Endothelial cell of umbilical vein (primary cell): ENCODE measurements at regions not wholly inside any gene's neighbourhood (a gene's known extent, or its start where the extent isn't known, plus 50 kb on each side); places are given as distances from the start of the nearest gene placed in this dataset.

Experiments used
- BruUV-seq: library from RNA; stranded (reverse); fragments of 400-500 nt; replicated peaks from 2 replicates; lab custom pipeline; 2021; lab: Mats Ljungman, UMichigan
- CTCF ChIA-PET: fragments of 300-600, 350-600 bp; sonication (Branson Sonifier 250); formaldehyde crosslinking; loops from one replicate; lab custom pipeline; 2021; ENCODE audit warnings: antibody characterized with exemption, inconsistent platforms; lab: Charles Lee
- POLR2A ChIA-PET: fragments of 300-600, 350-600 bp; sonication (Branson Sonifier 250); formaldehyde crosslinking; loops from one replicate; lab custom pipeline; 2021; ENCODE audit warnings: antibody characterized with exemption, inconsistent platforms; lab: Charles Lee
- DNase-seq: peaks from one replicate; pipeline ENCODE4 v3.0.0-alpha.2; 2011; ENCODE audit warnings: low read depth, low spot score
- FAIRE-seq: peaks from 2 replicates; lab custom pipeline; 2011; peaks lifted over from hg19 to GRCh38; lab: Jason Lieb, UNC
- H2AFZ ChIP-seq: 2 replicates; pipeline ENCODE4 v1.6.0; 2012; ENCODE audit warnings: low read depth, low read length, control low read depth, inconsistent platforms
- H3K27ac ChIP-seq: 2 replicates; pipeline ENCODE4 v1.5.1; 2011; ENCODE audit warnings: low read depth, mild to moderate bottlenecking, control low read depth, low read length, moderate library complexity; ENCODE audit not compliant: insufficient read depth
- H3K27me3 ChIP-seq, 2 experiments: 2 replicates each; pipeline versions ENCODE4 v1.6.0 to v1.6.1; 2011; ENCODE audit warnings: low read length in 2 of 2, mixed read lengths in 1 of 2; ENCODE audit not compliant: control insufficient read depth in 2 of 2, insufficient read depth in 2 of 2
- H3K36me3 ChIP-seq, 2 experiments: 2 replicates in 1 of 2; 3 replicates in 1 of 2; pipeline ENCODE4 v1.5.1; 2011; ENCODE audit warnings: low read length in 2 of 2, mild to moderate bottlenecking in 1 of 2, moderate library complexity in 1 of 2; ENCODE audit not compliant: control insufficient read depth in 2 of 2, insufficient read depth in 2 of 2; ENCODE audit errors: extremely low read depth in 1 of 2
- H3K4me1 ChIP-seq: 3 replicates; pipeline ENCODE4 v1.5.1; 2011; ENCODE audit warnings: mild to moderate bottlenecking, low read length; ENCODE audit not compliant: control insufficient read depth, insufficient read depth; ENCODE audit errors: extremely low read depth
- H3K4me2 ChIP-seq: 2 replicates; pipeline ENCODE4 v1.6.1; 2011; ENCODE audit warnings: low read length, control low read depth, mixed read lengths; ENCODE audit not compliant: insufficient read depth
- H3K4me3 ChIP-seq, 3 experiments: fragments of 200-600 bp in 1 of 3; sonication (generic), shearing (Covaris generic) in 1 of 3; replicated peaks in 1 of 3; 2 replicates each; pipeline ENCODE4 v1.5.1; 2011 to 2016; ENCODE audit warnings: control low read depth in 3 of 3, low read length in 3 of 3, mild to moderate bottlenecking in 2 of 3, inconsistent platforms in 1 of 3, low read depth in 1 of 3, moderate library complexity in 1 of 3; ENCODE audit not compliant: insufficient read depth in 1 of 3
- H3K79me2 ChIP-seq: 2 replicates; pipeline ENCODE4 v1.6.0; 2012; ENCODE audit warnings: low read length, inconsistent platforms; ENCODE audit not compliant: control insufficient read depth, insufficient read depth
- H3K9ac ChIP-seq: replicated peaks from 2 replicates; pipeline ENCODE3; 2011; ENCODE audit warnings: low read length, control low read depth; ENCODE audit not compliant: insufficient read depth; ENCODE audit errors: extremely low read depth
- H3K9me1 ChIP-seq: replicated peaks from 3 replicates; pipeline ENCODE4 v1.6.0; 2011; ENCODE audit warnings: mild to moderate bottlenecking, low read length; ENCODE audit not compliant: control insufficient read depth, insufficient read depth; ENCODE audit errors: extremely low read depth
- H3K9me3 ChIP-seq: replicated peaks from 2 replicates; pipeline ENCODE4 v1.5.1; 2012; ENCODE audit warnings: low read length, inconsistent platforms; ENCODE audit not compliant: control insufficient read depth, insufficient read depth
- H4K20me1 ChIP-seq: replicated peaks from 2 replicates; pipeline ENCODE3; 2011; ENCODE audit warnings: mild to moderate bottlenecking, low read length; ENCODE audit not compliant: control insufficient read depth, insufficient read depth; ENCODE audit errors: extremely low read depth
- EZH2 ChIP-seq: IDR thresholded peaks from 2 replicates; pipeline ENCODE4 v1.6.1; 2012; ENCODE audit warnings: borderline replicate concordance, low read depth, mild to moderate bottlenecking, moderate library complexity, low read length, inconsistent platforms; ENCODE audit not compliant: severe bottlenecking
- FOS ChIP-seq: IDR thresholded peaks from 2 replicates; pipeline ENCODE4 v1.6.1; 2011; ENCODE audit warnings: mild to moderate bottlenecking, low read length, moderate library complexity, borderline replicate concordance; ENCODE audit not compliant: insufficient read depth
- GATA2 ChIP-seq: IDR thresholded peaks from 2 replicates; pipeline ENCODE4 v1.7.0; 2011; ENCODE audit warnings: low read depth, mild to moderate bottlenecking, moderate library complexity, mixed read lengths, low read length; ENCODE audit not compliant: insufficient read length, insufficient read depth
- JUN ChIP-seq: IDR thresholded peaks from 2 replicates; pipeline ENCODE4 v1.6.1; 2011; ENCODE audit warnings: borderline replicate concordance, low read depth; ENCODE audit not compliant: insufficient read length, insufficient read depth
- MAX ChIP-seq: IDR thresholded peaks from 2 replicates; pipeline ENCODE4 v1.6.1; 2011; ENCODE audit not compliant: insufficient read depth, insufficient read length
- MYC ChIP-seq: IDR thresholded peaks from one replicate; pipeline ENCODE4 v1.6.1; 2011; ENCODE audit warnings: mild to moderate bottlenecking, low read depth, low read length
- POLR2A ChIP-seq: IDR thresholded peaks from 2 replicates; pipeline ENCODE4 v1.6.1; 2012; ENCODE audit warnings: low read depth, mild to moderate bottlenecking, control low read depth, low read length
- POLR2AphosphoS5 ChIP-seq: IDR thresholded peaks from 2 replicates; pipeline ENCODE4 v1.6.1; 2012; ENCODE audit warnings: low read depth, mild to moderate bottlenecking, control low read depth, low read length, moderate library complexity; ENCODE audit not compliant: insufficient read depth
- dilution Hi-C: fragments of 300-500 bp; cut with MboI; formaldehyde crosslinking; loops from one replicate; pipeline ENCODE4 v1.15.0; 2019; ENCODE audit warnings: low sequenced_read_pairs; ENCODE audit not compliant: extremely low pct_ligation_motif_present
- intact Hi-C: fragments of 100-400 bp; cut with micrococcal nuclease; formaldehyde crosslinking; loops from one replicate; pipeline ENCODE4 v1.10.0; 2022
- TF ChIP-seq, protein P1 (sequence below), 2 donors: IDR thresholded peaks; 1 replicate in 1 of 2; 2 replicates in 1 of 2; pipeline ENCODE4 v1.5.1; 2011; ENCODE audit warnings: low read length in 2 of 2, mild to moderate bottlenecking in 2 of 2, moderate library complexity in 2 of 2, control low read depth in 1 of 2, inconsistent platforms in 1 of 2, low read depth in 1 of 2; ENCODE audit not compliant: insufficient read depth in 1 of 2; ENCODE audit errors: extremely low read depth in 1 of 2

GRCh38 chr22:27386186-27386585, 415.4 kb downstream of the MN1 start:
- no peaks in the 10 kb centered on the region for H3K36me3 ChIP-seq
- peaks cover 2 to 18% of the 10 kb centered on the region in 2 experiments for H3K27me3 ChIP-seq
- dilution Hi-C loops, result no loop called here
- H3K9me1 ChIP-seq, result no peaks in the 10 kb centered on the region
- TF ChIP-seq, protein P1, sequence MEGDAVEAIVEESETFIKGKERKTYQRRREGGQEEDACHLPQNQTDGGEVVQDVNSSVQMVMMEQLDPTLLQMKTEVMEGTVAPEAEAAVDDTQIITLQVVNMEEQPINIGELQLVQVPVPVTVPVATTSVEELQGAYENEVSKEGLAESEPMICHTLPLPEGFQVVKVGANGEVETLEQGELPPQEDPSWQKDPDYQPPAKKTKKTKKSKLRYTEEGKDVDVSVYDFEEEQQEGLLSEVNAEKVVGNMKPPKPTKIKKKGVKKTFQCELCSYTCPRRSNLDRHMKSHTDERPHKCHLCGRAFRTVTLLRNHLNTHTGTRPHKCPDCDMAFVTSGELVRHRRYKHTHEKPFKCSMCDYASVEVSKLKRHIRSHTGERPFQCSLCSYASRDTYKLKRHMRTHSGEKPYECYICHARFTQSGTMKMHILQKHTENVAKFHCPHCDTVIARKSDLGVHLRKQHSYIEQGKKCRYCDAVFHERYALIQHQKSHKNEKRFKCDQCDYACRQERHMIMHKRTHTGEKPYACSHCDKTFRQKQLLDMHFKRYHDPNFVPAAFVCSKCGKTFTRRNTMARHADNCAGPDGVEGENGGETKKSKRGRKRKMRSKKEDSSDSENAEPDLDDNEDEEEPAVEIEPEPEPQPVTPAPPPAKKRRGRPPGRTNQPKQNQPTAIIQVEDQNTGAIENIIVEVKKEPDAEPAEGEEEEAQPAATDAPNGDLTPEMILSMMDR (IDR thresholded peaks at IDR 0.05; ENCODE audit: extremely low read depth in 1 of 2, insufficient read depth in 1 of 2, low read depth in 1 of 2, low read length in 2 of 2), result no peak
- TF ChIP-seq MYC, result no peak
- no peak for TF ChIP-seq POLR2A
- no peaks in the 10 kb centered on the region for H3K79me2 ChIP-seq
- no peaks in the 10 kb centered on the region for H3K4me1 ChIP-seq
- intact Hi-C loops, result no loop called here
- ChIA-PET CTCF (interaction anchor here (0.8 kb wide), 1 partner anchor 630 kb away, joined by 3 read pairs; no protein-coding TSS in a partner anchor), POLR2A (no interaction called here)
- H4K20me1 ChIP-seq, result no peaks in the 10 kb centered on the region
- BruUV-seq, result no TSS peak
- DNase-seq (no peak), FAIRE-seq (no peak)
- no peak overlapping the region for H3K4me3 ChIP-seq
- no peaks in the 10 kb centered on the region for H3K9me3 ChIP-seq
- no peak overlapping the region for H3K27ac ChIP-seq
- no peak overlapping the region for H3K4me2 ChIP-seq
- H3K9ac ChIP-seq, result no peak overlapping the region
- no peak overlapping the region for H2AFZ ChIP-seq

DNA sequence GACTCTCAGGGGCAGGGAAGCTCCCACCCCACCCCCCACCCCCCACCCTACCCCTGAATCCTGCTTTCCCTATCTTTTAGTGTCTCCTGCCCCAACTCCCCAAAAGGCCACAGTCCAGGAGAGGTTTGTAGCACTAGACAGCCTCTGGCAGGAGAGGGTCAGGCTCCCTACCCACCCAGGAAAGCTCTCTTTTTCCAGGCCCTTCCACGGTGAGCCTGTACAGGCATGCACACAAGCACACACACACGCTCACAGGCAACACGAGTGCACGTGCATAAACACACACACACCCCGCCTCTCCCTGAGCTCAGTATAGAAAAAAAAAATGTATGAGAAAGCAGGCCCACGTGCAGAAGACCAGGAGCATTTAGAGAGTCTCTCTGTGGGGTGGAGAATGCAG, 414.0 kb downstream of the MN1 start:
- dilution Hi-C loops (no loop called here), intact Hi-C loops (no loop called here)
- H2AFZ ChIP-seq, result no peak overlapping the region
- no peak overlapping the region for H3K27ac ChIP-seq
- no peaks in the 10 kb centered on the region for H3K4me1 ChIP-seq
- no peaks in the 10 kb centered on the region for H3K79me2 ChIP-seq
- H3K9me3 ChIP-seq, result no peaks in the 10 kb centered on the region
- H3K27me3 ChIP-seq, result peaks cover 2 to 18% of the 10 kb centered on the region in 2 experiments
- no peaks in the 10 kb centered on the region for H4K20me1 ChIP-seq
- no TSS peak for BruUV-seq
- no peak overlapping the region for H3K9ac ChIP-seq
- H3K4me2 ChIP-seq, result no peak overlapping the region
- H3K9me1 ChIP-seq, result no peaks in the 10 kb centered on the region
- FAIRE-seq (no peak), DNase-seq (no peak)
- POLR2A ChIA-PET, result no interaction called here
- CTCF ChIA-PET, result no interaction called here
- H3K36me3 ChIP-seq, result no peaks in the 10 kb centered on the region
- TF ChIP-seq, protein P1 (IDR thresholded peaks at IDR 0.05; ENCODE audit: extremely low read depth in 1 of 2, insufficient read depth in 1 of 2, low read depth in 1 of 2, low read length in 2 of 2), result no peak
- TF ChIP-seq POLR2AphosphoS5 (no peak), MYC (no peak), JUN (no peak), FOS (no peak), POLR2A (no peak), EZH2 (no peak), GATA2 (no peak), MAX (no peak)
- no peak overlapping the region for H3K4me3 ChIP-seq
